Effector memory CD8-positive, alpha-beta T cell (primary cell): ENCODE measurements at regions not wholly inside any gene's neighbourhood (a gene's known extent, or its start where the extent isn't known, plus 50 kb on each side); places are given as distances from the start of the nearest gene placed in this dataset.

Experiments used
- ATAC-seq: fragments of 150-1000 bp; cut with Tn5 transposase; replicated peaks from 2 replicates; pipeline ENCODE4 v1.10.0; 2021; ENCODE audit warnings: mild to moderate bottlenecking, moderate library complexity
- DNase-seq, 3 experiments: peaks; one replicate each; pipeline ENCODE4 v3.0.0; 2021
- H3K27ac Mint-ChIP-seq, 2 donors: one replicate each; pipeline ENCODE4 v1.8.0; 2022; ENCODE audit warnings: mild to moderate bottlenecking in 2 of 2, mixed read lengths in 2 of 2, moderate library complexity in 2 of 2
- H3K27me3 Mint-ChIP-seq, 2 donors: one replicate each; pipeline ENCODE4 v1.8.0; 2022; ENCODE audit warnings: mixed read lengths in 2 of 2
- H3K36me3 Mint-ChIP-seq: one replicate; pipeline ENCODE4 v1.8.0; 2022; ENCODE audit warnings: mild to moderate bottlenecking, moderate library complexity, mixed read lengths; ENCODE audit not compliant: insufficient read depth
- H3K4me1 Mint-ChIP-seq, 2 donors: one replicate each; pipeline ENCODE4 v1.8.0; 2022; ENCODE audit warnings: low read depth in 2 of 2, mixed read lengths in 2 of 2
- H3K4me3 Mint-ChIP-seq, 2 donors: one replicate each; pipeline ENCODE4 v1.8.0; 2022; ENCODE audit warnings: mild to moderate bottlenecking in 2 of 2, mixed read lengths in 2 of 2, moderate library complexity in 2 of 2
- H3K9me3 Mint-ChIP-seq, 2 donors: one replicate each; pipeline ENCODE4 v1.8.0; 2022; ENCODE audit warnings: mixed read lengths in 2 of 2

DNA sequence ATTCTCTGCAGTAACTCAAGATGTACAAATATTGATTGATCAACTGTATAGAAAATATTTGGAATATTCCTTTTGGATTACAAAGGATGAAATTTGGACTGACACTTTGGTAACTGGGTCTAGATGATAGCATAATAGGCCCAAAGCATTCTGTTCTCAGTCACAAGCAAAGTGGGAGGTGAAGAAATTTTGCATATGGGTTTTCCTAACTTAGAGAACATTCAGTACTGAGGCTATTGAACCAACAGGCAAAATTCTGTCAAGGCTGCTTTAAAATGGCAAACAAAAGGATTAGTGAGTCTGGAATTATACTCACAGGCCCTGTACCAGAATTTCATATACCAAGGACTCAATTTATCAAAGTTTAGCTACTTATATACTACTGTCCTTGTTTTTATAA, 1020.6 kb downstream of the TLE4 start:
- Mint-ChIP-seq H3K9me3 (peaks cover 5 to 9% of the 10 kb centered on the region in 2 donors), H3K4me3 (no peak overlapping the region), H3K4me1 (no peaks in the 10 kb centered on the region), H3K27me3 (no peaks in the 10 kb centered on the region), H3K36me3 (no peaks in the 10 kb centered on the region), H3K27ac (no peak overlapping the region)
- ATAC-seq (no peak), DNase-seq (no peak)

DNA sequence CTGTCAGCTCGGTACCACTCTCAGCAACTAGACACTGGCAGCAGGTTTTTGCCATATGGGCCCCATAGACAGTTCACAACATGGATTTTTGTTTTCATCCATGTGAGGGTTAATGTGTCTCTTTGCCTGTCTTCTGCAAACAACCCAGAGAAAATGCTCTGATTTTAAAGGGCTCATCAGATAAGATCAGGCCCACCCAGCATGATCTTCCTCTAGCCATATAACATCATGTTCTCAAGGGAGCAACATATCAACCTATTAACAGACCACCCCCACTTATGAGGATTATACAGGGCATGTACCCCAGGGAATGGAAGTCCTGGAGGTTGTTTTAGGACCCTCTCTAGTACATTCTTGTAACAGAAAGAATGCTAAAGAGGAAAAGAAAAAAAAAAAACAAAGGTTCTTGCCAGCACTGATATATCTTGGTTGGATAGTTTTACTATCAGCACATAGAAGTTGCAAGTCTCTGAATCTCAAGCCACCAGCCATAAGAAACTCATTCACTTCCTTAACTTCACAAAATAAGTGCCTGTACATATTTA, 1015.1 kb downstream of the TLE4 start:
- Mint-ChIP-seq H3K9me3 (peaks cover 0 to 14% of the 10 kb centered on the region in 2 donors), H3K4me1 (no peaks in the 10 kb centered on the region), H3K36me3 (no peaks in the 10 kb centered on the region), H3K4me3 (no peak overlapping the region), H3K27ac (no peak overlapping the region), H3K27me3 (no peaks in the 10 kb centered on the region)
- DNase-seq (no peak), ATAC-seq (no peak)

GRCh38 chr9:80571953-80572352, 1000.2 kb downstream of the TLE4 start:
- H3K9me3 Mint-ChIP-seq, result peaks cover 10 to 16% of the 10 kb centered on the region in 2 donors
- H3K27ac Mint-ChIP-seq, result no peak overlapping the region

GRCh38 chr9:80569236-80569635, 997.5 kb downstream of the TLE4 start:
- no peaks in the 10 kb centered on the region for H3K36me3 Mint-ChIP-seq
- H3K4me1 Mint-ChIP-seq, result no peaks in the 10 kb centered on the region
- H3K9me3 Mint-ChIP-seq, result peaks cover 3 to 9% of the 10 kb centered on the region in 2 donors
- DNase-seq (no peak), ATAC-seq (no peak)
- H3K27me3 Mint-ChIP-seq, result no peaks in the 10 kb centered on the region
- no peak overlapping the region for H3K27ac Mint-ChIP-seq
- H3K4me3 Mint-ChIP-seq, result no peak overlapping the region

More at GRCh38 chr9:80571953-80572352, 1000.2 kb downstream of the TLE4 start:
- H3K27me3 Mint-ChIP-seq, result no peaks in the 10 kb centered on the region
- DNase-seq, result no peak
- no peak overlapping the region for H3K4me3 Mint-ChIP-seq
- H3K4me1 Mint-ChIP-seq, result no peaks in the 10 kb centered on the region
- H3K36me3 Mint-ChIP-seq, result no peaks in the 10 kb centered on the region
- ATAC-seq, result no peak

GRCh38 chr9:80561526-80561925, 989.8 kb downstream of the TLE4 start:
- Mint-ChIP-seq H3K4me3 (no peak overlapping the region), H3K4me1 (no peaks in the 10 kb centered on the region), H3K27ac (no peak overlapping the region), H3K27me3 (no peaks in the 10 kb centered on the region), H3K9me3 (peaks cover 12% of the 10 kb centered on the region in 2 donors), H3K36me3 (no peaks in the 10 kb centered on the region)
- no peak for ATAC-seq
- DNase-seq, result no peak

DNA sequence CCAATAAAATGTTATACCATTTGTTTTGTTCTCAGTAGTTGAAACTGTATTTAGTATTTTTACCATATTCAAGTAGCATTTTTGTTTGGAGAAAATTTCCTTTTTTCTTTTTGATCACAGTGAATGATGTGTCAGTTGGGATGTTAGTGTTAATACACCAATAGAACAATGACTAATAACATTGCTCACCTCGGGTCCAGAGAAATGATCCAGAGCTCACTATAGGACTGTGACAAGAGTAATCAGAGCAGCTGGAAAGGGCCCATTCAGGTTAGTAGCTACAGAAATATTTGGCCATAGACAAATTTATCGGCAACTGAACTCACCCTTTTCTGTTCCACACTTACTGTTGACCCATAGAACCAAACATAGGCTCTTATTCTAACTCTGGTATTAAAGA, 989.2 kb downstream of the TLE4 start:
- Mint-ChIP-seq H3K36me3 (no peaks in the 10 kb centered on the region), H3K27ac (no peak overlapping the region), H3K4me1 (no peaks in the 10 kb centered on the region), H3K4me3 (no peak overlapping the region), H3K27me3 (no peaks in the 10 kb centered on the region), H3K9me3 (peaks cover 12% of the 10 kb centered on the region in 2 donors)
- no peak for DNase-seq
- no peak for ATAC-seq

- H3K4me1 Mint-ChIP-seq, result no peaks in the 10 kb centered on the region
- no peaks in the 10 kb centered on the region for H3K36me3 Mint-ChIP-seq
- ATAC-seq, result no peak
- DNase-seq, result no peak
- H3K4me3 Mint-ChIP-seq, result no peak overlapping the region
- no peaks in the 10 kb centered on the region for H3K27me3 Mint-ChIP-seq
- H3K27ac Mint-ChIP-seq, result no peak overlapping the region
- peaks cover 12 to 13% of the 10 kb centered on the region in 2 donors for H3K9me3 Mint-ChIP-seq
These were observed 985.5 kb downstream of the TLE4 start for GRCh38 chr9:80557256-80557655.

GRCh38 chr9:80556631-80557030, 984.9 kb downstream of the TLE4 start:
- ATAC-seq, result no peak
- Mint-ChIP-seq H3K36me3 (no peaks in the 10 kb centered on the region), H3K4me1 (no peaks in the 10 kb centered on the region), H3K27ac (no peak overlapping the region), H3K9me3 (peaks cover 12 to 13% of the 10 kb centered on the region in 2 donors), H3K27me3 (no peaks in the 10 kb centered on the region), H3K4me3 (no peak overlapping the region)
- no peak for DNase-seq

DNA sequence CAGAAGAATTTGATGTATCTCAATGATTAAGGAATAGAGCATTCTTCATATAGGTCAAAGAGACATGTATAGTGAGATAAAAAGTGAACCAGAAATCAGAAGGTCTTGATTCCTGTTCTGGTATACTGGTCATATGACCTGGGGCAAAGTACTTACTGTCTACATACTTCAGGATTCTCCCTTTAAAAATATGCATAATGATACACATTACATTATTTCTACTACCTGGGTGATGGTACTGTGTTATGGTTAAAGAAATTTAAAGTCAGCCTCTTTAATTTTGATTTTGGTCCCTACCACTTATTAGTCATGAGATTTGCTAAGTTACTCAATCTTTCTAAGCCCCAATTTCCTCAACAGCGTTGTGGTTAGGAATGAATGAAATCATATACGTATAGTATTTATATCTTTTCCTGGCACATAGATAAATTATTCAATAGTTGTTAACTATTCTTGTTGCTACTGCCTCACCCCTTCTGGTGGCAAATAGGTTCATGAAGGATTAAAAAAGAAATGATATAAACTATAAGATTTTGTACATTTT, 984.1 kb downstream of the TLE4 start:
- Mint-ChIP-seq H3K27me3 (no peaks in the 10 kb centered on the region), H3K27ac (no peak overlapping the region), H3K9me3 (peaks cover 12 to 13% of the 10 kb centered on the region in 2 donors), H3K4me3 (no peak overlapping the region), H3K4me1 (no peaks in the 10 kb centered on the region), H3K36me3 (no peaks in the 10 kb centered on the region)
- ATAC-seq, result no peak
- DNase-seq, result no peak

GRCh38 chr9:80554856-80555255, 983.1 kb downstream of the TLE4 start:
- Mint-ChIP-seq H3K27ac (no peak overlapping the region), H3K9me3 (peaks cover 12 to 13% of the 10 kb centered on the region in 2 donors), H3K4me3 (no peak overlapping the region), H3K27me3 (no peaks in the 10 kb centered on the region), H3K36me3 (no peaks in the 10 kb centered on the region), H3K4me1 (no peaks in the 10 kb centered on the region)
- no peak for DNase-seq
- no peak for ATAC-seq

- Mint-ChIP-seq H3K4me3 (no peak overlapping the region), H3K4me1 (no peaks in the 10 kb centered on the region), H3K9me3 (peaks cover 12 to 13% of the 10 kb centered on the region in 2 donors), H3K27ac (no peak overlapping the region), H3K36me3 (no peaks in the 10 kb centered on the region), H3K27me3 (no peaks in the 10 kb centered on the region)
- ATAC-seq, result no peak
- DNase-seq, result no peak
These were observed 982.5 kb downstream of the TLE4 start for GRCh38 chr9:80554301-80554700.

DNA sequence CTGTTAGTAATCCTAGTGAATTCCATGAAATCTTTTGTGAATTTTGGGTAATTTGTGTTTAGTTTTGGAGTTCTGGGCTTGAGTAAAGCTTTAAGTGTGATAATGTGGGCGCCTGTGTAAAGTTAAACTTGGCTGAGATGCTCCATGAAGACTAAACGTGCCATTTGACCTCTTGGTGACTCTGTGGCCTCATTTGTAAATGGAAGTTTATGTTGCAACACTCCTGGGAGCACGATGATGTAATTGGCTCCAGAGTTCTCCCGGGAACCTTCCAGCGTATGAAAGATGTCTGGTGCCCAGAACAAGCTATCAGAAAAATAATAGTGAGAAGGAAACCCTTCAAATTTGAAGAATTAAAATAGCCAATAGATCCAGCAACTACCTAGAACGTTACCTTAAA, 981.2 kb downstream of the TLE4 start:
- DNase-seq, result no peak
- Mint-ChIP-seq H3K36me3 (no peaks in the 10 kb centered on the region), H3K4me3 (no peak overlapping the region), H3K27ac (no peak overlapping the region), H3K4me1 (no peaks in the 10 kb centered on the region), H3K27me3 (no peaks in the 10 kb centered on the region), H3K9me3 (peaks cover 10% of the 10 kb centered on the region in 2 donors)
- no peak for ATAC-seq

- no peak overlapping the region for H3K4me3 Mint-ChIP-seq
- no peaks in the 10 kb centered on the region for H3K36me3 Mint-ChIP-seq
- no peaks in the 10 kb centered on the region for H3K4me1 Mint-ChIP-seq
- H3K27me3 Mint-ChIP-seq, result no peaks in the 10 kb centered on the region
- ATAC-seq (no peak), DNase-seq (no peak)
- peaks cover 4 to 7% of the 10 kb centered on the region in 2 donors for H3K9me3 Mint-ChIP-seq
- H3K27ac Mint-ChIP-seq, result no peak overlapping the region
These were observed 978.4 kb downstream of the TLE4 start for GRCh38 chr9:80550181-80550580.

DNA sequence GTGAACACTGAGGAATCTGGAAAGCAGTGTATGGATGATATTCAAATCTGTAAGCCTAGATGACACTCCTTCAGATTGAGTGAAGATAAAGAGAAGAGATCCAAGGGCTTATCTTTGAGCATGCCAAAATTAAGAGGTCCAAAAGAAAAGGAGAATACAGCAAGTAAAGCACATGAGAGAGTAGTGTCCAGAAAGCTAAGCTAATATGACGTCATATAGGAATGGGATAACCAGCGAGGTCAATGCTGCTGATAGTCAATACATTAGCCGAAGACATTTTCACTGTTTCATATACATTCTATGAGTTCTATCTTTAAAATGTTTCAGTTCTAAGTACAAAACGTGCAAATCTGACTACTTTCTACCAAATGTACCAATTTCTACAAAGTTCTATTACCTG, 975.8 kb downstream of the TLE4 start:
- DNase-seq (no peak), ATAC-seq (no peak)
- Mint-ChIP-seq H3K4me1 (no peaks in the 10 kb centered on the region), H3K27me3 (no peaks in the 10 kb centered on the region), H3K27ac (no peak overlapping the region), H3K4me3 (no peak overlapping the region), H3K9me3 (peaks cover 2 to 7% of the 10 kb centered on the region in 2 donors), H3K36me3 (no peaks in the 10 kb centered on the region)
